GM19025 (cell line): ENCODE measurements at regions not wholly inside any gene's neighbourhood (a gene's known extent, or its start where the extent isn't known, plus 50 kb on each side); places are given as distances from the start of the nearest gene placed in this dataset.

ENCODE experiments used
- ATAC-seq: cut with Tn5 transposase; IDR thresholded peaks from one replicate; pipeline ENCODE4 v1.9.1; 2021; ENCODE audit warnings: mild to moderate bottlenecking, low read depth, moderate library complexity; ENCODE audit not compliant: unreplicated experiment

DNA sequence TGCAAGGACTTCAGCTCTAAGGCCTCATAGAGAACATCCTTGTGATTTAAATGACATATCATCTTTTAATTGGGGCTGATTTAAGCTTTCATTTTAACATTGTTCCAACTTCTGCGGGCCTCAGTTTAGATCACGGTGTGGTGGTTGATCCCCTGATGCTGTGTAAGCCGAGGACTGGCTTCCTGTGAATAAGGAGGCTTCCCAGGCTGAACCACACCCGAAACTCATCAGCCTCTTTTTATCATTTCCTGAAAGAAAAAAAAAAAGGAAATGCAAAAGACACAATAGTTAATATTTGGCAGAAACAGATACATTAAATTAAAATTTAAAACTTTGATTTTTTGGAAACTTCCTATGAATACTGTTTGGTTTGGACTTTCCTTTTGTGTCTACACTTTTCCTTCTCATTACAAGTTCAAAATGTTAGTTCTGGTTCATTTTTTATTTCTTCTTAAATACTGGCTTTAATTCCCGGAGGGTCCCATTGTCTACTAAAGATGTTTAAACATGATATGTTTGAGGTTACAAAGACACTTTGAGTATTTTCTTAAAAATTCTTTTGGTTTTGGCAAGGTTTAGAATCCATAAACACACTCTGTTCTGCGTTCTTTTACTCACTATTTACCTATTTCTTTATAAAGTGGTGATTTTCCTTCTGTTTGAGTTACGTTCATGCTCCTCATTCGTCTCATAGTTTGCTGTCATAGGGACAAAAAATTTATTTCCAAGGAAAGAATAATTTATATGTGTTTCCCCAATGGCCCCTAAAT is 230.0 kb upstream of the SULF2 start:
- no peak for ATAC-seq

DNA sequence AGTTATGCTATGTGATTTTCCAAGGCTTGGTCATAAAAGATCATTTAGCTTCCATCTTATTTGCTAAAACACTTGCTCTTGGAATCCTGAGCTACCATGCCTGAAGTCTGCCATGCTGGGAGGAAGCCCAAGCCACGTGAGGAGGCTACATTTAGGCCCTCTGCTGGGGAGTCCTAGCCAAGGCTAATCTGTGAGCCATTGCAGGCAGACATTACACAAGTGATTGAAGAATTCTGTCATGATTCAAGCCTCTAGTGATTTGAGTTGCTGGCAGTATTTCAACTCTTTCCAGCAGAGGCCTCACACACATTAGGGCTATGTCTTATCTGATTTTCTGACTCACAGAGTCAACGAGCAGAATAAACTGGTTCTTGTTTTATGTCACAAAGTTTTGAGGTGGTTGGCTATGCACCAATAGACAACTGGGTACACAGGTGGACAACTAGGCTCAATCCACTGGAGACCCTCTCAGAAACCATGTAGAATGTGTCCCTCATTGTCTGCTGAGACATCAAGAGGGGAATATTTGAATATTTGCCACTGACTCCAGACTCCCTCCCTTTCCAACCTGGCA is 227.2 kb upstream of the SULF2 start:
- ATAC-seq, result no peak

DNA sequence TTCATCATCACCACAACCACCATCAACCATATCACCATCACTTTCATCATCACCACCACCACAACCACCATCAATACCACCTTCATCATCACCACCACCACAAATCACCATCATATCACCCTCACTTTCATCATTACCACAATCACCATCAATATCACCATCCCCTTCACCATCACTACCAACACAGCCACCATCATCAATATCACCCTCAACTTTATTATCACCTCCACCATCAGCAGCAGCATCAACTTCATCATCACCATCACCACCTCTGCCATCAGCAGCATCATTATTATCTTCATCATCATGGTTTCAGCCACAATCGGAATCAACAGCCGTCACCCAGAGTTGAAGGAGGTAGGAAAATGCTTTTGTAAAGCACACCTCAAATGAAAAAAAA is 225.7 kb upstream of the SULF2 start:
- ATAC-seq, result no peak

DNA sequence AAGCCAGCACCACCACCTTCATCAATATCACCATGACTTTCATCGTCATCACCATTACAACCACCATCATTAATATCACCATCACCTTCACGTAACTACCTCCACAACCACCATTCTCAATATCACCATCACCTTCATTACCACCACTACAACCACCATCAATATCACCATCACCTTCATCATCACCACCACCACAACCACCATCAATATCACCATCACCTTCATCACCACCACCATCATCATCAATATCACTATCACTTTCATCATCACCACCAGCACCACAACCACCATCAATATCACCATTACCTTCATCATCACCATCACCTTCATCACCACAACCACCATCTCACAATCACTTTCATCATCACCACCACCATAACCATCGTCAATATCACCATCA is 225.3 kb upstream of the SULF2 start:
- ATAC-seq, result no peak

DNA sequence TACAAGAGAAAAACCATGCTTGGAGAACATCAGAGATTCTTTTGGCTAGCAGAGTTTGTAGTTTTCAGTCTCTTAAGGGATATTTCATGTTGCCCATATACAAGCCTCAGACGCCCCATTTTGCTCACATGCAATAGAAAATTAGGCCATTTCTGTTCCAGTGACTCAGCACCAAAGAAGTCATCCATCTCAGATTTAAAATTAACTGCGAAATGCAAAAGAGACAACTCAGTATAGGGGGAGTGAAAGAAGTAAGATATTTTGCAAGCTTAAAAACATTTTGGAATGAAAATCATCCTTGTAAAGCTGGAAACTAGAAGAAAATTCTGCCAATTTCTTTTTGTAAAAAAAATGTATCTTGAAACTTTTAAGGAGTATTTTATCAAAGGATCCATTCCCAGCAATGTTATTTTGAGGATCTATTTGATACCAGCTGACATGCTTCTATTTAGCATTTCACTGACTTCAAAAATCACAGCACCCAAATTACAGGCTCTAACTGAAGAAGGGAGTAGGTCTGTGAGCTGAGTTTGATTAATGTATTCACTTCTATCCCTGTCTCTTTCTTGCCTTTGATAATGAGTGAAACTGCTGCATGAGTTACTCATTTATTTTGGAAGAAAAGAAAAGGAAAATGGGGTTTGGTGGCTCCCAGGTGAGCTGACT is 223.7 kb upstream of the SULF2 start:
- ATAC-seq, result no peak

DNA sequence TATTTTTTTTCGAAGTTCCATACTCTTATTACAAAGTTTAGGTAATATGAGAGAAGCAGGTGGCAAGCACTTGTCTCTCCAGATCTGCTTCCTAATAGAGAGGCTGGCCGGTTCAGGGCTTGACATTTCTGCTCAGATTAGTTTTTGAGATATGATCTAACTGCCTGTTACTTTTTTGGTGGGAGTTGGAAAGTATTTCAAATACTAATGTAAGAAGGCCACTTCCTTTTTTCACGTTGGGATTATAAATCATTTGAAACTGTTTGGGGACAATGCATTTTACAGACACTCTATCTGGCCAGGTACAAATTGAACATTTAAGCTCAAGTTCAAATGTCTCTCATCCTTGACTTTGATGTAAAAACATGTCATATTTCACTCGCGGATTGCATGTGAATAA is 222.1 kb upstream of the SULF2 start:
- ATAC-seq, result no peak

DNA sequence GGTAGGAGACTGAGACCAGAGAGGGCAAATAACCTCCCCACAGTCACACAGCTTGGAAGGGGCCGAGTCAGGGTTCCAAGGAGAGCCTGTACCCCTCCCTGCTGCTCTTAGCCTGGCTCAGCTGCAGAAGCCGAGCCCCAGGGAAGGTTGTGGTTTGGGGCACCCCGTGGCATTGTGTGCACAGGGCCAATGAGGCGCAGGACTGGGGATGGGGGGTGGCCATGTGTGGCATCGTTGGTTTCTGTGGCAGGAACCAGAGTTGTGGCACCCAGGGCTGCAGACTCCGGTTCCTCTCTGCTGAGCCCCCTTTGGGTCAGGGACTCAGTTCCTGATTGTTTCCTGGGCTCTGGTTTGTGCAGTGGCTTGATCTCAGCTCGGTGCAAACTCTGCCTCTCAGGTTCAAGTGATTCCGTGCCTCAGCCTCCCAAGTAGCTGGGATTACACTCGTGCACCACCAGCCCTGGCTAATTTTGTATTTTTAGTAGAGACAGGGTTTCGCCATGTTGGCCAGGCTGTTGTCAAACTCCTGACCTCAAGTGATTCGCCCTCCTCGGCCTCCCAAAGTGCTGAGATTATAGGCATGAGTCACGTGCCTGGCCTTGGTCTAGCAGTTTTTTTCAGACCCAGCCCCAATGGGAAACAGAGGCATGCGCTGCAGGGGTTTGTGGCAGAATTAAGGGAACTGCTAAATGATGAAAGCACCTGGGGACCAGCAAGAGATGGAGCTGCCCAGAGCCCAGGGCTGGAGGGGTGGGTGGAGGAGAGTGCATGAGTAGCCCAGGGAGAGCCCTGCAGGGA is 221.0 kb upstream of the SULF2 start:
- no peak for ATAC-seq

DNA sequence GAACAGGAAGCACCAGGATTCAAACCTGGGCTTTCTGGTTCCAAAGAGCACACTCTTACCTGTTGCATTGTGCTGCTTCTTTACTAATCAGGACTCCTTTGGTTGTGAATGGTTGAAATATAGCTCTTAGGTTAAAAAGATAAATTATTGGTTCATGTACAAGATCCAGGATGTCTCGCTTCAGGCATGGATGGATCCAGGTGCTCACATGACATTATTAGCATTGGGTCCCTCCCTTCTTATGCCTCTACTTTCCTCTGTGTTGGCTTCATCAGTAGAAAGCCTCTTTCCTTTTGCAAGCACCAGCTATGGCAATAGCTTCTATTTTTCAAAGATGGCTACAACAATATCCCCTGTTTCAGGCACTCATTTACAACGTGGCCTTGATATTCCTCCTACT is 217.7 kb upstream of the SULF2 start:
- ATAC-seq, result no peak

DNA sequence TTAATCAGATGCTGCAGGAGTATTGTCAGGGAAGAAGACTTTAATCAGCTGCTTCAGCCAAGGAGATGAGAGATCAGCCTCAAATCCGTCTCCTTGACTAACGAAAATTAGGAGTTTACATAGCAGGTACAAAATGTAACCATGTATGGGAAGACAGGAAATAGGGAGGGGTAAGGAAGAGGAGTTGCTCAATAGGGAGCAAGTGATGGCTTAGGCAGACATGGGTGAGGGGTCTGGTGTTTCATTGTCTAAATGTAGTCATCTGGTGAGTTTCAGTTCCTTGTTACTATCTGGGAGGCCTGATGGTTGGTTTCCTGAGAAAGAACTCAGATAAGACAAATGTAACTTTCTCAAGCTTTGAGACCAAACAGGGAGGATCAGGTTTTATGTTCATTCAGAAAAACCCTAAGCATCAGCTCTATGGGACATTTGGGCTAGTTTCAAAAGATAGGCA is 217.3 kb upstream of the SULF2 start:
- no peak for ATAC-seq

DNA sequence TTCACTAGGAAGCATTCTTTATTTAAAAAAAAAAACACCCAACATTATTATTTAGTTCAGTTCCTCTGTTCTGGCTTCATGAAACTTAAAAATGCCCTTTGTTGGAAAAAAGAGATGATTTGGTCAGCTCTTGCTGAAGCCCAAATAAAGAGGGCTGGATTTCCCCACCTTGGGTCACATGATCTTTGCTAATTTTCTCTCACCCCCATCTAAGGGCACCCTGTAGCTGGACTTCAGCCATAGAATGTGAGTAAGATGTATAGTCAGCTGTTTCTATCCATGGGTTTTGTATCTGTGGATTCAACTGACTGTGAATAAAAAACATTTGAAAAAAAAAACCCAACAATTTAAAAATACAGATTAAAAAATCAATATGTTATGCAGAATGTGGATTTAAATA is 213.9 kb upstream of the SULF2 start:
- no peak for ATAC-seq

DNA sequence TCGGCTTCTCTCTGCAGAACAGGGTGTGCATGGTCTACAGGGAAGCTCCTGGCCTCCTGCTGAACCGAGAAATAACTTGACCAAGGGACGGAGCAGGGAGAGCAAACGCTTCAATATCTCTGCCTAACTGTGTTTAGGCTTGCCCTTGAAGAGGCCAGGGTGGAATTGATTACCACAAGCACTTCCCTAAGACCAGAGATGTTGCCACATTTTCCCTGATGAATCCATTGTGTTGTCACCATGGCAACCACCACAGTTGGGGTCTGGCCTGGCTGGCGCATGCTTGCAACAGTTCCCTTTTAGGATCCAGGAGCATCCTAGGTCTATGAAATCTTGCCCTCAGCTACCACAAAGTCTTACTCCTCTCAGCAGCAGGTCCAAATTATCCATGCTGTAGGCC is 213.5 kb upstream of the SULF2 start:
- no peak for ATAC-seq

DNA sequence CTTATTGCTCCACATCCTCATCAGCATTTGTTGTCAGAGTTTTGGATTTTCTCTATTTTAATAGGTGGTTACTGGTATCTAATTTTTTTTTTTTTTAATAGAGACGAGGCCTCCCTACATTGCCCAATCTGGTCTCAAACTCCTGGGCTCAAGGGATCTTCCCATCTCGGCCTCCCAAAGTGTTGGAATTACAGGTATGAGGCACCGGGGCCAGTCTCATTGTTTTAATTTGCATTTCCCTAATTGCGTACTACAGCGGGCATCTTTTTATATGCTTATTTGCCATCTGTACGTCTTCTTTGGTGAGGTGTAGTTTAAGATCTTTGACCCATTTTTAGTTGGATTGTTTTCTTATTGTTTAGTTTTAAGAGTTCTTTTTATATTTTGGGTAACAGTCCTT is 210.4 kb upstream of the SULF2 start:
- ATAC-seq, result no peak

DNA sequence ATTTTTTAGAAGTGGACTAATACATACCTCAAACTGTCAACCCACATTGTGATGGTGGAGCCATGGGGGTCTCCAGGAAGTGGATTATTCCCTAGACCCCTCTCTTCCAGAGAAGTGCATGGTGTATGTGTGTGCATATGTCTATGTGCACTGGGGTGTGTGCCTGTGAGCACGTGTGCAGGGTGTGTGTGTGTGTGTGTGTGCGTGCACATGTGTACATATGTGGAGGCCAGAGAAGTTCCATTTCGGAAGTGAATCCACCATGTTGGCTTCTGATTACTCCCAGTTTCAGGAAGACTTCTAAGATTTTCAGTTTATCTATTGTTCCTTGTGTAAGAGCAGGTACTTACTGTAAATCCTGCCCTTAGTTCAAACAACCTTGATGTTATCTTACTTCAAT is 208.5 kb upstream of the SULF2 start:
- no peak for ATAC-seq

DNA sequence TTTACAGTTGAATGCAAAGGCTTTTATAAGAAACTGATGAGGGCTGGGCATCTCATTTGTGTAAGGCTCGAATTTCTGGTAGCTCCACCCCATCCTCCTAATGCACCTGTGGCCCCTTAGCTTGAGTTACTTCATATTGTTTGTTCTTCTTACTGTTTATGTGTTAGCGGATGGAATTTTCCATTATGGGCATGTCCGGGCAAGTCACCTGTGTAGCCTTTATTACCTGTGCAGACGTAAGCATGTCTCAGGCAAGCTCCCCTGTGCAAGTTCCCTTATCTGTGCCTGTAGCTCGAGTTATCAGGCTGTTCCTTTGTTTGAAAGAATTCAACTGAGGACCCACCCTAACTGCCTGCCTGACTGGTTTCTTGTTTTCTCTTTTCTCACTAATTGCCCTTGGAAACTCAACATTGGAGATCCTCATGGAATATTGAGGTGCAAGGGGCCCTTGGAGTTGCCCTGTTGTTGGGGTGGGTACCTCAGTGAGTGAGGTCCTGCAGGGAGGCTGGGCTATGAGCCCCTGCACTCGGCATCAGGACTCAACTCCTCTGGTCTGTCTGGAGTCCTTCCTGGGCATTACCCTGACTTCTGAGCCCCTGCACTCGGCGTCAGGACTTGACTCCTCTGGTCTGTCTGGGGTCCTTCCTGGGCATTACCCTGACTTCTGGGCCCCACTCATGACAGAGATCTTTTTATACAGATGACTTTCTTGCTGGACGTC is 207.9 kb upstream of the SULF2 start:
- ATAC-seq, result no peak

DNA sequence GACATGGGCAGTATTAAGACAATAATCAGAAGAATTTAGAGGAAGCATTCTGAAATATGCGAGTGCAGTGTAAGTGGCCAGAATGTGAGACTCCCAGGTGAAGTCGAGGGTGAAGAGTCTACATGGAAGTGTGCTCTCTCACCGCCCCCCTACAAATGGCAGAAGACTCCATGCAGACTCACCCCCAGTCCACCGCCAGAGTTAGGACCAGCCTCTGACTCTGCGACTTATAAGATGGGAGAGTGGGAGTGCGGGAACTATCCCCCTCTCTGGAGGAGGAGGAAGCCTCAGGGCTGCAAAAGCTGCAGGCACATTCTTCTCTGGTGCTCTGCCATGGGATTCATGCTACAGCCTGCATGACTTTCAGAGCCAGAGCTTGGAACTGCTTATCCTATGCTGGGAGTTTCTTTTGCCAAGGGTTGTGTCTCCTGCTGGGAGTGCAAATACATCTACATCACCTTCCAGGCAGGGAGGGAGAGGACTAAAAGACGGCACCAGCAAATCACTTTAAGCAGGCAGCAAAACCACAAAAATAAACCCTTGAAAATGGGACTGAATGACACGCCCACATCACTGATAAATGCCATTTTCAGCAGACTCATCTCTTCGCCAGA is 206.7 kb upstream of the SULF2 start:
- ATAC-seq, result no peak

DNA sequence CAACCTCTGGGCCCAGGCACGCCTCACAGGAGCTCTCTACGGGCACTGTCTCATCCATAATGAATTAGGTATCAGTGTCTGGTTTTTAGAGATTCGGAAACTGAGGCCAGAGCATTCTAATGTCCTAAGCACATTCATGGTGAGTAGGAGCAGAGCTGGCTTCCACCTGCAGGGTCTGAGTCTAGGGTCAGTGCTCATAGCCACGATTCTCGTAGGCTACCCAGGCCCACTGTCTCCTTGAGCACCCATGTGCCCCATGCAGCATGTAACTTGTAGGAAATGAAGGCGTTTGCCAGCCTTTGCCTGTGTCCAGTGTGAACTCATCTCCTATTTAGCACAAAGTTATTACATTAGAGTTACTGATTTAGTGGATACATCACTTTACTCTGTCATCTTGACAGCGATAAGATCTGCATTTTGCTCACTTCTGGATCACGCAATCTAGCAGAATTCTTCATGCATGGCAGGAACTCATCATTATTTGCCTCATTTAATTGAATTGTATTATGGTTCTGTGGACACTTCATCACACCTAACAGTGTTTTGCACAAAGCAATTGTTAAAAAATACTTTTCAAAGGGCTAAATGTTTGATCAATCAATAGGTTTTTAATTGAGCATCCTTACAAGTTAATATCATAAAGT is 205.3 kb upstream of the SULF2 start:
- no peak for ATAC-seq

DNA sequence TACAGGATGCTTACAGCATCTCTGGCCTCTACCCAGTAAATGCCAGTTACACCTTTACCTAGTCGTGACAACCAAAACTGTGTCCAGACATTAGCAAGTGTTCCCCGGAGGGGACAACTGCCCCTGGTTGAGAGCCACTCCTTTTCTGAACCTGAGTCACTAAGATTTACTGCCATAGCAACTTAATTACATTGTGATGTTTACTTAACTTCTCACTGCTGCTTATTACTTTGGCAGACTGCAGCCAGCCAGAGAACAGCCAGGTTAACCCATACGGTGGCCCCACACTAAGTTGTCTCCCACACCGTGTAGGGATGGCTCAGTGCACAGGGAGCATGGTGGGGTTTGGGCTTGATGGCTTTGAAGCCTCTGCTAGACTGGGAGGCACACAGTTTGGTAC is 204.7 kb upstream of the SULF2 start:
- ATAC-seq, result no peak

DNA sequence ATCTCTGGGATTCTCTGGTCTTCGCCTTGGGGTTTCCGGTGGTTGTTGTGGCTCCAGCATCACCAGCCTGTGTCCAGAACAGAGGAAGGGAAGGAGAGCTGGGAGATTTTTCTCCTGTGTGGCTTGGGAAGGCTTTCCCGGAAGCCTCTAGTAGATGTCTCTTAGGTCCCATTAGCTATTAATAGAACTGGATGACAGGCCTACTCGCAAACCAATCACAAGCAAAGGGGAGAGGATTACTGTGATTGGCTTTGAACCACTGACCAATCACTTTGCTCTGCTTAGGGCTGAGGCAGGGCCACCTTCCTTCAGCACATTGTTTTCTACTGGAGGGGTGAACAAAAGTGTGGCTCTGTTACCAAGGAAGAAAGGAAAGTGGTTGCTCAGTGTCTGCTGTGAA is 203.4 kb upstream of the SULF2 start:
- ATAC-seq, result no peak

DNA sequence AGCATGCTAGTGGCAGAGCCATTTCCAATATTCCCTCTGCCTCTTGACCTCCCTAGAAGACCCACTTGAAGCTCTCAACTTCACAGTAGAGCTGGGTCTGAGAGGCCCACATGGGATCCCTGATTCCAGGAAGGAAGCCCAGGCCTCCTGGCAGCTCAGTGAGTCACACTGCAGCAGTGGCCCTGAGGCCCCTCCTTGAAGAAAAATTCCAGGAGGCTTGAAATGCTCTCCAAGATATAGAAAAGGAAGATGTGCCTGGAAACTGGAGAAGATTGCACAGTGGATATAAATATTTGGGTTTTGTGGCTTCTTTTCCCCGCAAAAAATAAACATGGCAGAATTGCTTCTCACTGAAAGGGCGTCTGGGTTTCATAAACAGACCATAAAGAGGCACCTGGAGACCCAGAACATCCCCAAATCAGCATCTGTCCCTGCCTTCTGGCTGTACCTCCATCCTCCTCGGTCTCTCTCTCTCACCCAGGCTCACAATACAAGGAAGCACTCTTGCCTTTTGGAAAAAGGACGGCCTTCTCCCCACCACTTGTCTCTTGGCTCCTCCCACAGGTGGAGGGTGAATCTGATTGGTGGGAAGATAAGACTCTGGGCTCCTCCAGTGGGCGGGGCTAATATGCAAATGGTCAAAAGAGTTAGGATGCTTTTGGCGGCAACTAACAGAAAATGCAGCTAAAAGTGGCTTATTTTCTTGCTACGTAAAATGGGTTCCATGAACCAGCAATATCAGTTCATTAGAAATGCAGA is 200.0 kb upstream of the SULF2 start:
- no peak for ATAC-seq
